Right atrium auricular region (tissue), 2 donors: ENCODE measurements at regions not wholly inside any gene's neighbourhood (a gene's known extent, or its start where the extent isn't known, plus 50 kb on each side); places are given as distances from the start of the nearest gene placed in this dataset.

Source experiments
- DNase-seq: peaks from one replicate; pipeline ENCODE4 v3.0.0-alpha.2; 2019; ENCODE audit warnings: low spot score
- H3K27ac ChIP-seq, 2 donors: fragments of 200-600 bp; sonication (generic); 1 replicate in 1 of 2; 2 replicates in 1 of 2; pipeline ENCODE4 v1.5.1; 2016 to 2019
- H3K27me3 ChIP-seq, 2 donors: fragments of 200-600 bp; sonication (generic); one replicate each; pipeline versions ENCODE4 v1.5.1 to v1.6.0; 2017 to 2019
- H3K36me3 ChIP-seq: fragments of 200-600 bp; sonication (generic); one replicate; pipeline ENCODE4 v1.5.1; 2016
- H3K4me1 ChIP-seq, 2 donors: fragments of 200-600 bp; sonication (generic); one replicate each; pipeline versions ENCODE4 v1.5.1 to v1.6.0; 2017 to 2019
- H3K4me3 ChIP-seq, 2 donors: fragments of 200-600 bp; sonication (generic); 1 replicate in 1 of 2; 2 replicates in 1 of 2; pipeline ENCODE4 v1.5.1; 2017 to 2019; ENCODE audit warnings: mild to moderate bottlenecking in 1 of 2, moderate library complexity in 1 of 2
- H3K9me3 ChIP-seq, 2 donors: fragments of 200-600 bp; sonication (generic); one replicate each; pipeline ENCODE4 v1.5.1; 2019
- TF ChIP-seq, protein P1 (sequence below), 2 donors: fragments of 200-600 bp; sonication (generic); IDR thresholded peaks; one replicate each; pipeline ENCODE4 v1.5.1; 2019; ENCODE audit warnings: antibody characterized with exemption in 2 of 2

DNA sequence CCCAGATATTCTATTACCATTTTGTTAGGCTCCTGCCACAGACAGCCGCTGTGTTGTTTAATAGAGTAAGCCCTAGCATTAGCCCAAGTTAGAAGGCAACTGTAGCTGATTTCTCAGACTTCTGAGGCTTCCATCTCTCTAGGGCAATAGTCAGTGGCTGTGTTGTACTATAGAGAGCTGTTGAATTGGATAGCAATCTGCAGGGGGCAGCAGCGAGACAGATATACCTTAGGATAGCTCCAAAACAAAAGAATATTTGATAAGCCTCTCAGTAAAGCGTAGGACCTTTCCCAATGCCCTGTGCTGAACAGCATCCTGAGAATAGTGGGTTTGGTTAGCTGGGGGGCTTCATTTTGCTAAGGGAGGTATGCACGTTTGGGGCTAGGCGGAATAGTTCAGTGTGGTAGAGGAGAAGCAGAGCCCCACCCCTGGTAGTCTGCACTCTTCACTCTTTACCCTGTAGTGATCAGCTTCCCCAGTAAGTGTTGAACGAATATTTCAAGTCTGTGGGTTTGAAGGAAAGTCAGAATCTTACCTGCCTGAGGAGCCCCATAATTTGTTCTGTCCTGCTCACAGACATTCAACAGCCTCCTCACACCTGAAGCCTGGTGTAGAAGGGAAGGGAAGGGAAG lies 515.1 kb downstream of the INSC start:
- Histone ChIP-seq H3K9me3 (no peaks in the 10 kb centered on the region), H3K4me3 (no peak overlapping the region), H3K27ac (no peak overlapping the region), H3K4me1 (no peaks in the 10 kb centered on the region), H3K36me3 (no peaks in the 10 kb centered on the region), H3K27me3 (no peaks in the 10 kb centered on the region)
- no peak for DNase-seq
- TF ChIP-seq, protein P1, sequence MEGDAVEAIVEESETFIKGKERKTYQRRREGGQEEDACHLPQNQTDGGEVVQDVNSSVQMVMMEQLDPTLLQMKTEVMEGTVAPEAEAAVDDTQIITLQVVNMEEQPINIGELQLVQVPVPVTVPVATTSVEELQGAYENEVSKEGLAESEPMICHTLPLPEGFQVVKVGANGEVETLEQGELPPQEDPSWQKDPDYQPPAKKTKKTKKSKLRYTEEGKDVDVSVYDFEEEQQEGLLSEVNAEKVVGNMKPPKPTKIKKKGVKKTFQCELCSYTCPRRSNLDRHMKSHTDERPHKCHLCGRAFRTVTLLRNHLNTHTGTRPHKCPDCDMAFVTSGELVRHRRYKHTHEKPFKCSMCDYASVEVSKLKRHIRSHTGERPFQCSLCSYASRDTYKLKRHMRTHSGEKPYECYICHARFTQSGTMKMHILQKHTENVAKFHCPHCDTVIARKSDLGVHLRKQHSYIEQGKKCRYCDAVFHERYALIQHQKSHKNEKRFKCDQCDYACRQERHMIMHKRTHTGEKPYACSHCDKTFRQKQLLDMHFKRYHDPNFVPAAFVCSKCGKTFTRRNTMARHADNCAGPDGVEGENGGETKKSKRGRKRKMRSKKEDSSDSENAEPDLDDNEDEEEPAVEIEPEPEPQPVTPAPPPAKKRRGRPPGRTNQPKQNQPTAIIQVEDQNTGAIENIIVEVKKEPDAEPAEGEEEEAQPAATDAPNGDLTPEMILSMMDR (IDR thresholded peaks at IDR 0.05) = peak in 1 of 2 donors; percentile 15

DNA sequence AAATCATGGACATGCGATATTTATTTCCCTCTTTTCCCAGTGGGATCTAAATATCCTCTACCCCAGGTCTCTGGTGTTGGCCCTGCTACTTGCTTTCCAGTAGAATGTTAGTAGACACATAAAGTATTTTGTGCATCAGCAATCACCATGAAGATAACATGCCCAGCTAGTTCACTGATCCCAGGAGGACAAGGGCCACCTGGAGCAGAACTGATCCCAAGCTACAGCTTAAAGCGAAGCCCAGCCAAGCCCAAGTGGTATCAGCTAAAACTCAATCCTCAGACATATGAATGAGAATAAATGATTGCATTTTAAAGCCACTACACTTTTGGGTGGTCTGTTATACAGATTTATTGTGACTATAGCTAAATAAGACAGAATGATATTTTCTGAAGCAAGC lies 516.2 kb downstream of the INSC start:
- H3K4me3 ChIP-seq = no peak overlapping the region
- H3K27ac ChIP-seq = no peak overlapping the region
- TF ChIP-seq, protein P1 (IDR thresholded peaks at IDR 0.05) = no peak
- no peaks in the 10 kb centered on the region for H3K27me3 ChIP-seq
- no peak for DNase-seq
- no peaks in the 10 kb centered on the region for H3K36me3 ChIP-seq
- H3K9me3 ChIP-seq = no peaks in the 10 kb centered on the region
- no peaks in the 10 kb centered on the region for H3K4me1 ChIP-seq

DNA sequence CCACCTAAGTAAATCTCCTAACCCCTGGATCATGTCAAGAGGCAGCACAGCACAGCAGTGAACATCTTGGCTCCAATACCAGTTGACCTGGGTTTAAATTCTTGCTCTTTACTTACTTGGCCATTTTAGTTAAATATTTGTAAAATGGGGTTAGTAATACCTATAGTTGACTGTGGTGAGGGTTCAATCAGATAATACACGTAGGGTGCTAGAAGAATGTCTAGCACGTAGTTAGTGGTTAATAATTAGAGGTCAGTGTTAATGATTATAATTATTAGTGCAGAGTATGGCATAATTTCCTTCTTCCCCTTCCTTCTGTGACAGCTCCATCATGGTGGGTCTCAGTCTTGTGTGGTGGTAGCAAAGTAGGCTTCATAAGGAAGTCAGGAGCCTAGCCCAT lies 520.8 kb downstream of the INSC start:
- no peaks in the 10 kb centered on the region for H3K9me3 ChIP-seq
- no peak overlapping the region for H3K4me3 ChIP-seq
- H3K36me3 ChIP-seq = no peaks in the 10 kb centered on the region
- no peaks in the 10 kb centered on the region for H3K4me1 ChIP-seq
- no peak overlapping the region for H3K27ac ChIP-seq
- no peak for DNase-seq
- TF ChIP-seq, protein P1 (IDR thresholded peaks at IDR 0.05) = no peak
- H3K27me3 ChIP-seq = no peaks in the 10 kb centered on the region

DNA sequence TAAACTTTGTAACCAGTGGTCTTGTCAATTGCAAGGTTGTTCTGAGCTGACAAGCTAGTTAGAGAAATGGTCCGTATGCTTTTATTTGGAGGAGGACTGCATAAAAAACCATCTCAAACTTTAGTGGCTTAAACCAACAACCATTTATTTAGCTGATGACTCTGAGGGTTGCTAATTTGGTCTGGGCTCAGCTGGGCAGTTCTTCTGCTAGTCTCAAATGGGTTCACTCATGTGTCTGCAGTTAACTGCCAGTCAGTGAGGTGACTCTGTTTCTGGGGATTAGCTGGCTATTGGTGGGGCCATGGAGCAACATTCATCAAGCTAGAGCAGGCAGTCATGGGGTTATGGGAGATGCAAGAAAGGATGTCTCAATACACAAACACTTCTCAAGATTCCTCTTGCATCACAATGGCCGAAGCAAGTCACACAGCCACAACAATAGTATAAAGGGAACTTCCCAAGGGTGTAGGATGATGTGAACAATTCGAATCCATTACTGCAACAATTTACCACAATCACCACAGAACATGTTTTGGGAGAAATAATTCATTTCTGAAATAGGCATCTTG lies 521.9 kb downstream of the INSC start:
- no peaks in the 10 kb centered on the region for H3K9me3 ChIP-seq
- TF ChIP-seq, protein P1 (IDR thresholded peaks at IDR 0.05) = no peak
- no peaks in the 10 kb centered on the region for H3K27me3 ChIP-seq
- no peak for DNase-seq
- no peaks in the 10 kb centered on the region for H3K36me3 ChIP-seq
- H3K4me3 ChIP-seq = no peak overlapping the region
- H3K27ac ChIP-seq = no peak overlapping the region
- H3K4me1 ChIP-seq = no peaks in the 10 kb centered on the region

DNA sequence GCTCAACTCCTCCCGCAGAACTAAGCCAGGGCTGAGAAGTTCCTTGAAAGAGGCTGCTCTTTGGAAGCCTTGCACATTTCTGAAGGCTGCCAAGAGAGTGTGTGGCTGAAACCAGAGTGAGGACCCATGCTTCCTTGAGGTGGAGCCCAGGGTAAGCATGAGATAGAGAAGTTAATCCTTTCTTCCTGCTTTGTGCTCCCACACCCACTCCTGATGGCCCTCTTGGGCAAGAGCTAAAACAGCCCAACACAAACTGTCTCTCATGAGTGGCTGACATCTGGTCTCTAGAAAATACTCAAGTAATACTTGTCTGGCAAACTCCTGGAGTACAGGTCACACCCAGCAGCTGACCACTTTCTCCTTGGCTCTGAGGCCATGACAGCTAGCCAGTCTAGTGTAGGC lies 523.7 kb downstream of the INSC start:
- Histone ChIP-seq H3K4me3 (no peak overlapping the region), H3K27ac (no peak overlapping the region), H3K9me3 (no peaks in the 10 kb centered on the region), H3K36me3 (no peaks in the 10 kb centered on the region), H3K27me3 (no peaks in the 10 kb centered on the region), H3K4me1 (no peaks in the 10 kb centered on the region)
- TF ChIP-seq, protein P1 (IDR thresholded peaks at IDR 0.05) = no peak
- no peak for DNase-seq

DNA sequence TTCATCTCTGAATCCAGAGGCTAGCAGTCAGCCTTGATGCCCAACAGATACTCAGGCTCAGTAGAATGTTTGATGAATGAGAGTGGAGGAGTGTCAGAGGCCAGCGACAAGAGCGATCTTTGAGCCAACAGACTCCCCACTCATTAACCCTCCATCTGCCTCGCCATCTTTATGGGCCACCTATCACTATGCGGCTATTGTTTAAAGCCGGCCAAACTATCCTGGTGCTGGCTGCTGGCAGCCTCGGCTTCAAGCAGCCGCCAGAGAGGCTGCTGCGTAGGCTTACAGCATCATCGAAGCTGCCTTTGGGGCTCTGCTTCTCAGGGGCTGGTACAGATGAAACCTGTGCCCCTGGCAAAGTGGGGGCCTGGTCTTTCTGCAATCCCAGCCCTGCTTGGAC lies 525.6 kb downstream of the INSC start:
- Histone ChIP-seq H3K9me3 (no peaks in the 10 kb centered on the region), H3K4me1 (no peaks in the 10 kb centered on the region), H3K27ac (no peak overlapping the region), H3K36me3 (no peaks in the 10 kb centered on the region), H3K27me3 (no peaks in the 10 kb centered on the region), H3K4me3 (no peak overlapping the region)
- TF ChIP-seq, protein P1 (IDR thresholded peaks at IDR 0.05) = no peak
- no peak for DNase-seq
